Muscle of arm (tissue), 1 donor: ENCODE measurements at regions not wholly inside any gene's neighbourhood (a gene's known extent, or its start where the extent isn't known, plus 50 kb on each side); places are given as distances from the start of the nearest gene placed in this dataset.

Experiments
- DNase-seq: peaks from one replicate; pipeline ENCODE4 v3.0.0-alpha.2; 2013

DNA sequence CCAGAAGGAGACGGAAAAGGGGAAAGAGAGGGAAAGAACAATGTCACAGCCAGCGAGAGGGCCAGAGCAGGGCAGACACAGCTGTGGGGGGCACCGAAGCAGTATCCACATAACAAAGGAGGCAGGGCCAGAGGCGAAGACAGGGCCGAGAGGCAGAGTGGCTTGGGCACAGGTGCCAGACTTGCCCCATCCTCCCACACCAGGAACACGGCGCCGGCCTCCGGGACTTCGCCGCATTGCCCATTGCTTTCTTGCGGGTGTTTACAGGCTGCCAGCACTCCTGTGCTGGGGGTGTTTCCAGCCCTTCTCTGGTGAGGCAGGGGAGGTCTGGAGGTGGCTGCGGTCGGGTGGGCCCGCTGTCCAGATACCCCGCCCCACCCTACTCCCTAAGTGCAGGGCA lies 78.0 kb downstream of the ENGASE start:
- no peak for DNase-seq

DNA sequence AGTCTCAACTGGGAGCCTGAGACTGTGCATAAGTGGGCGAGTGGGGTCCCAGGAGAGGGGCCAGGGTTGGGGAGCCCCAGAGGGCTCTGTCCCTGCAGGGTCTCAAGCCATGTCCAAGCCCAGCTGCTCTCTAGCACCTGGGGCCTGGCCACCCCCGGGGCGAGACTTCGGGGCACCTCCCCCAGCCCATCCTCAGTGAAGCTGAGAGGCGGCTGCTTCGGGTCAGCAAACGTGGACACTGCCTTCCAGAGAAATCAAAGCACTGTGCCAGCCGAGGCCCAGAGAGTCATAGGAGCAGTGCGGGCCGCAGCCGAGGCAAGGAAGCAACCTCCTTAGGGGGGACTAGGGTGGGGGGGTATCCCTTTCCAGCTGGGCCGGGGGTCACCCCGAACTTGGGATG lies 77.5 kb downstream of the ENGASE start:
- no peak for DNase-seq

DNA sequence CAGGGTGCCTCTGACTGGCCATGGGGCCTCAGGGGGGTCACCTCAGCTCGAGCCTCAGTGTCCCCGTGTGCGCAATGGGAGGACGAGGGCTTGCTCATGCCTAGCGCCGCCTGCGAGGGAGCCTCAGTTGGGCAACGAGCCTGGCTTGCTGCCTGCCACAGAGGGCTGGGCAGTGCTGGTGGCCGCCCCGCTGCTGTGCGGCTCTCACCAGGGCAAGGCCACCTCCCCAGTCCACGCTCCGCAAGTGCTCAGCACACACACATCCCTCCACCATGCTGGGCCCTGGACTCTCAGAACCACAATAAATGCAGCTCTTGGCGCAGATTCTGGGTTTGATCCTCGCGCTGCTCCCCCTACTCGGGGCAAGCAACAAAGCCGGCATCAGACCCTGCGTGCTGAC lies 76.2 kb downstream of the ENGASE start:
- no peak for DNase-seq

DNA sequence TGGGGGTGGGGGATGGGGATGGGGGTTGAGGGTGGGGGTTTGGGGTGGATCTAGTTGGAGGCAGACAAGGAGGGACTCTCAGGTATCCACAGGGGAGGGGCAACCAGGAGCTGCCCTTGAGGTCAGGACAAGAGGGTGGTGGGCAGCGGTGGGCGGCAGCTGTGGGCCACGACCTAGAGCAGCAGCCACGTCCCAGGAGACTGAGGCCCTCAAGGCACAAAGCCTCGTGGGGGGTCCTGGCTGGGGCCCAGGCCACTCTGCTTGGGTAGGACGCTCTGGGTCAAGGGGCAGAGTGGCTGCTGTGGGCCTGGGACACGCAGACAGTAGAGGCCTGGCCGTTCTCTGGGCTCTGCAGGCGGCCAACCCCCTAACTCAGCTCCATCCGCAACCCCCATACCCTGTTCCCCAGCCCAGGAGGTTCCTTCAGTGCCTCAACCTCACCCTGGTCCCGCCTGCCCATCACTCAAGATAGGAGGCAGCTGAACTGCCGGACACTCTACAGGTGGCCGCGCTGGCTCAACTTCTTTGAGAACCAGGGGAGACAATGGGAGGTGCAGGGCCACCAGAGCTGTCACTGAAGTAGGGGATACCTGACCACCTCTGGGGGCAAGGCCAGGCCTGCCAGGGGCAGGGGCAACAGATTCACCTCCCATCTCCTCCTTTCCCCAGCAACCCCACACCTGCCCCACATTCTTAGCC lies 75.6 kb downstream of the ENGASE start:
- DNase-seq = no peak

DNA sequence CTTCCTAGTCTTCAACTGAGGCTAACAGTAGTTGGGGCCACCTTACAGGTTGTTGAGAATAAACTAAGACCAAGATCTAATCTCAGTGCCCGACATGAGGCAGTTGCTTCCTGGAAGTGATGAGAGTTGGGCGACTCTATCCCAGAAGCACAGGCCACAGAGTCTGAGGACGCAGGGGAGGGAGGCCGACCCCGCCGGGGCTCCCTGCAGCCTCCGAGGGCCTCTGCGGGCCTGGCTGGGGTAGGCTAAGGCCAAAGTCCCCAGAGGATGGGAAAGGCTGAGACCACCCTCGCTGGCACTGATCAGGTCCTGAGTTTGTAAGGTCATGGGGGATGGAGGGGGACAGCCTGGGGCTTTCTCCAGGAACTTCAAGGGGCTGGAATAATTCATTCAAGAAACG lies 74.0 kb downstream of the ENGASE start:
- DNase-seq = no peak

DNA sequence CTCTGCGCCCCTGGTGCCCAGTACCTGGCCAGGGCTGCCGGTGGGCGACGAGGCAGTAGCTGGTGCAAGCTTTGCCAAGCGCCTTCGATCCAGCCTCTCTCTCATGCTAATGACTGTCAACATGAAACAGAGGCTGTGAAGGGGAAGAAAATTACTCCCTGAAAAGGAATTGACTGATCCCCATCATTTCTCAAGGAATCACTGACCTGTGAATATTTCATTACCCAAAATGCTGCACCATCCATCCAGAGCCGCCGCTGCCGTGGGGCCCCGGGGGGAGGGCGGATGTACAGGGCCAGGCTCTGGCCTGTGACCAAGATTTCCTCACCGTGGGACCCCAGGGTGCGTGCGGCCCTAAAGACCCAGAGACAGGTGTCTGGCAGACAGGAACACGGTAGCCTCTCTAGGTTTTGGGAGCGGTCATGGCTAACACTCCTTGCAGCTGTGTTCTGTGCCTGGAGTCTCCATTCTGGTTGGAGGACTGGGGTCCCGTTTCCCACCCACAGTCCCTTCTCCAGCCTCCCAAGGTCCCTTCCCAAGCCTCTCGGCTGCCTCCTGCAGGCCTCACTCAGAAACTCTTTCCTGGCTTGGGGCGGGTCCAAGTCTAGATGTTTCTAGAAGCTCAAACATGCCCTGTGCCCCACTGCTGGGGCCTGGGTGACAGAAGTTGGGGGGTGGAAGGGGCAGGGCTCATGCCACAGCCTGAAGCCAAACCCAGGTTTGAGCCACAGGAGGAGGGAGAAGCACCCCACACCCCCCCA lies 73.3 kb downstream of the ENGASE start:
- no peak for DNase-seq

DNA sequence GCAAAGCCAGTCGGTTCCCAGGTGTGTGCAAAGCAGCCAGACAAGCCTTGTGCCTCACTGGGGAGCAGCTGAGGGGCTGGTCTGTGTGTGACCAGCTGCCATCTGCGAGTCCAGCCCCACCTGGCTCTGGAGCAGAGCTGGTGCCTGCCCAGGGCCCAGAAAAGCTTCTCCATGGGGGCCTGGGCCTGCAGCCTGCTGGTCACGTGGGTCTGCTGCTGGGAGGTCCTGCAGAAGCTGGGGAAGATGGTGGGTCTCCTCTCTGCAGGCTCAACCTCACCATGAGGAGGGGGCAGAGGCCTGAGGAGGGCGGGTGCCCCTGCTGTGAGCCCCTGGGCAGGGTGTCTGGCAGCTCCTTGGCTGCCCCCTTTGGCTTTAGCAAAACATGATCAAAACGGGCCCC lies 71.9 kb downstream of the ENGASE start:
- DNase-seq = no peak

DNA sequence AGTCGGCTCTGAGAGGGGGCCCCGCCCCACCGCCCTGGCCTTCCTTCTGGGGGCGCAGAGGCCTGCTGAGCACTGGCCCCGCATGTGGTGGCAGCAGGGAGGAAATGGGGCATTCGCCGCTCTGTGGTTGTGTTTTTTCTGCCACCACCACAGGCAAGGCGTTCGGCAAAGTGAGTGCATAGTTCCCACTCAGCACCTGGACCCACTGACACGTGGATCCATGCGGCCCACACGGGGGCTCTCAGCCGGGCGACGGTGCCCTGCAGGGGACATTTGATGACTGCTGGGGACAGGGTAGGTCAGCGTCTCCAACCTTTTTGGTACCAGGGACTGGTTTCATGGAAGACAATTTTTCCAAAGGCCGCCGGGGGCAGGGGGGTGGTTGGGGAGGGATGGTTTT lies 70.9 kb downstream of the ENGASE start:
- no peak for DNase-seq

DNA sequence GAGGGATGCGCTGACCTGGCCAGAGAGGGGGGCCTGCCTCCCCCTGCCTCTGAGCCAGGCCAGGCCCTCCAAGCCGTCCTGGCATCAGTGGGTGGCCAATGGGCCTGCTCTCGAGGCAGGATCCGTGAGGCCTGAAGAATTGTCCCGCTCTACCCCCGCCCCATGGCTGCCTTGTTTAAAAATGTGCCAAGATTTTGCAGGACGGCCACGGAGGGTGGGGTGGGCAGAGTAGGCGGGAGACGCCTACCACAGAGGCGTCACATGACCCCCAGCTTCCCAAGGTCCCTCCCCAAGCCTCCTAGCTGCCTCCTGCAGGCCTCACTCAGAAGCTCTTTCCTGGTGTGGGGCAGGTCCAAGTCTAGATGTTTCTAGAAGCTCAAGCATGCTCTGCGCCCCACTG lies 69.5 kb downstream of the ENGASE start:
- DNase-seq = no peak

DNA sequence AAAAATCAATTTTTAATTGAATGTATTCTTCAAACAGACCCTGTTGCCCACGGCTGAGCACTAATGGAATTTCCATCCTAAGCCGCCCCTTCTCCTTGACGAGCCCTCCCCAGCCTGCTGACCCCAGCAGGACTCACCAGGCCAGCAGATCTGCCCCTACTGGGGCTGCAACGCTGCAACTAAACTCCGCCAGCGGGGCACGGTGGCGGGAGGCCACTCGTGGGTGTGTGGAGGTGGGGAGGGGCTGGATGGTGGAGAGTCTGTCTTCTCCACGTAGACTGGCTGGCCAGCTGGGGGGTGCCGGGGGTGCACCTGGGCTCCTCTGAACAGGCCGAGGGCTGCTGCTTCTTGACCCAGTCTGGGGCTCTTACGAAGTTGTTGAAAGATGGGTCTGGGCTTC lies 67.8 kb downstream of the ENGASE start:
- DNase-seq = no peak

DNA sequence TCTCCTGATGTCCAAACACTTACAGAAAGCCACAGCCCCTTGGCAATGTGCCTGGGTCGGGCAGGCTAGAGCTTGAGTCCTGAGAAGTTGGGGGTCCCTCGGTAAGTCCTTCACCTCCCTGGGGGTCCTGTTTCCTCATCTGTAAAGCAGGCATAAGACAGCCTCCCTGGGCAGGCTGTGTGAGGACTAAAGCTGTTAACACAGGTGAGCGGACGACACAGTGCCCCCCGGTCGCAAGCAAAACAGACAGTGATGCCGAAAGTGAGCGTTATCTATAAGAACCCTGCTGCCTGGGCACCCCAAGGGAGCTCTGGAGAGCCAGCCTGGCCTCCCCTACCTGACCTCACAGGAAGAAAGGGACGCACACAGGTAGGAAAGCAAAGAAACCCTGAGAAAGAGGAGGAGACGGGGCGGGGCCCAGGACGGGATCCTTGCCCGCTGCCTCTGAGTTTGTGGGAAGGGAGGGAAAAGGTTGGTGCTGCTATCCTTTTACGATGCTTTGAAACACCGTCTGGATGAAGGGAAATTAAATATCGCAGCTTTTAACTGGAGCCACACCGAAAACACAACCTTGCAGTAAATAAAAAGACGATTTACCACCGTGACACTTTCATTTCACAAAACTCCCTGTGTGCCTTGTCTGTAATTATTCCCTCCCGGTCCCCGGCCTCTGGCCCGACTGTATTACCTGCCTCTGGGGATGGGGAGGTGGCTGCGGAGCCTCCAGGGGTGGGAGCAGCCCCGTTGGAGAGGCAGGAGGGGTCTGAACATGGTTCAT lies 67.1 kb downstream of the ENGASE start:
- no peak for DNase-seq

DNA sequence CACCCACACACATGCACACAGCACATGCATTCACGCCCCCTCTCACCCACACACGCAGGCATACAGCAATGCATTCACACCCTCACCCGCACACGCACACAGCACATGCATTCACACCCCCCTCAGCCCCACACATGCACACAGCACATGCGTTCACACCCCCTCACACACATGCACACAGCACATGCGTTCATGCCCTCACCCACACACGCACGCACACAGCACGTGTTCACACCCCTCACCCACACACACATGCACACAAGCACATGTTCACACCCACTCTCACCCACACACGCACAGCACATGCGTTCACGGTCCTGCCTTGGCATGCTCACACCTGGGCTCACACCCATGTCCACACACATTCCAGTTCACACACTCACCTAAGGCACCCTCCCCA lies 64.2 kb downstream of the ENGASE start:
- no peak for DNase-seq

DNA sequence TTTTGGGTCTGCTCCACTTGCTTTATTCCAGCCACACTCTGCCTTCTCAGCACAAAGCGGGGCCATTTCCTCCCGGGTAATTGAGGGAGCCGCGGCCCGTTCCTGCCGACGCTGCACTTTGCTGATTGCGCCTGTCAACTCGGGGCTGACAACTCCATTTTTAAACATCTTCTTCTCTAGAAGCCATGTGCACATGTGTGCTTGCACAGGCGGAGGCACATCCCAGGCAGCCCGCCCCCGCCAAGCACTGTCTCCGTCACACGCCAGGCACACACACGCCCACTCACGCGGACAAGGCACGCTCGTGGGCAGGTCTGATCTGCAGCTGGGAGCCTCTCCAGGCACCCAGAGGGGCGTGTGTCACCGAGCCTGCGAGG lies 63.2 kb downstream of the ENGASE start:
- DNase-seq = no peak

DNA sequence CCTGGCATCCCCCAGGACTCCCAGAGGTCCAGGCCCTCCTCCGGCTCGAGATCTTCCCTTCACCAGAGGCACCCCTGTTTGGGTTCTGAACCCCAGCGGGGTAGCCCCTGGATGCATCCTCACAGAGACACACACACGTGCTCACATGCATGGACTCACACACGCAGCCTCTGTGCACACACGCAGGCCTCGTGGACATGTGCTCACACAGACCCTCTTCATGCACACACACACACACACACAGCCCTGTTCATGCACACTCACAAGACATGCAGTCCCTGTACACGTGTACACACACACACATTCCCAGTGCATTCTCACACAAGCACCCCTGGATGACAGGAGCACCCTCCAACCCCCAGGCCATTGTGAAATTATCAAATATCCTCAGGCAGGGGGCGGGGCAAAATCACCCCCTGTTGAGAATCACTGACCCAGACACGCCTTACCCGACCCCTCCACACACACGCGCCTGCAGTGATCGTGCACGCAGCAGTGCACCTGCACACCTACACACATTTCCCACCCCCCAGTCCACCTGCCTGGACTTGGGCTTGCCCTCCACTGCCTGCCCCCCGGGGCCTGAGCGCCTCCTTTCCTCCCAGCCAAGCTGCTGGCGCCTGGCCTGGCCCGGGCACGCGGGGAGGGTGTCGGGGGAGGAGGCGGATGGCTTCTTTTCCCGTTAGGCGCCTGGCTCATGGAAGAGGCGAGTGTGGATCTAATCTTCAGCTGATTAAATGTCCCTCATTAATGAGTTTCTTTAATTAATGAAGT lies 62.6 kb downstream of the ENGASE start:
- no peak for DNase-seq

DNA sequence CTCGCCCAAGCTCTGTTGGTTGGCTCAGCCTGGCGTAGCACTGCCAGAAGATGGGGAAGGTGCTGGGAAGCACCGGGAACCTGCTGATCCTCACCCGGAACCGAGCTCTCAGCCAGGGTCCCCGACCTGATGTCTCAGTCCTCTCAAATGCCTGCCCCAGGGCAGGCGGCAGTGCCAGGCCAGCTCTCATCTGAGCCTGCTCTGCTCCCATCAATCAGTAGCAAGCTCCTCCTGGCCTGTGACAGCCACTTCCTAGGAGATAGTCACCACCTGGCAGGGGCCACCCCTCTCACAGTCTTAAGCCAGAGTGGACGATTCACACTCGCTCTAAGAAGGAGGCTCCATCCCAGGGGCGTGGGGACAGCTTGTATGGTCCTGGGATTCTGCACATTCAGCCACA lies 62.0 kb downstream of the ENGASE start:
- no peak for DNase-seq
